ENCODE measurements at regions not wholly inside any gene's neighbourhood (a gene's known extent, or its start where the extent isn't known, plus 50 kb on each side); places are given as distances from the start of the nearest gene placed in this dataset.

GRCh38 chr20:12928755-12929401, 79.9 kb upstream of the SPTLC3 start:
- Histone ChIP-seq H3K4me1 (ENCODE audit: insufficient read depth, low read length) (peaks cover 34% of the 10 kb centered on the region), H3K36me3 (ENCODE audit: insufficient read depth, low read length) (no peaks in the 10 kb centered on the region), H2AFZ (ENCODE audit: low read depth, low read length) (peak overlapping the region; percentile 13), H3K9ac (ENCODE audit: low read length) (peak overlapping the region; percentile 54), H4K20me1 (ENCODE audit: insufficient read depth, low read length) (no peaks in the 10 kb centered on the region), H3K4me2 (ENCODE audit: low read length) (peak overlapping the region; percentile 78), H3K27me3 (ENCODE audit: insufficient read depth, low read length) (no peaks in the 10 kb centered on the region), H3K9me3 (ENCODE audit: insufficient read depth, low read depth, low read length) (no peaks in the 10 kb centered on the region), H3K4me3 (ENCODE audit: insufficient read depth, low read depth, low read length) (no peak overlapping the region), H3K27ac (ENCODE audit: low read depth, low read length) (peak overlapping the region; percentile 89), H3K79me2 (ENCODE audit: insufficient read depth, low read length) (no peaks in the 10 kb centered on the region)
- no peaks in the 10 kb centered on the region for H3K9me3 Mint-ChIP-seq (ENCODE audit: unreplicated experiment)
- peaks cover 58% of the 10 kb centered on the region for H3K4me1 Mint-ChIP-seq (ENCODE audit: low read depth, unreplicated experiment)
- H3K27ac Mint-ChIP-seq (ENCODE audit: unreplicated experiment): peak overlapping the region; percentile 81
- TF ChIP-seq EZH2 (IDR thresholded peaks at IDR 0.05; ENCODE audit: insufficient read depth, low read length) (no peak), CTCF (IDR thresholded peaks at IDR 0.05; ENCODE audit: insufficient read depth, low read depth, low read length) (no peak)
- no peaks in the 10 kb centered on the region for H3K36me3 Mint-ChIP-seq (ENCODE audit: low read depth, unreplicated experiment)
- no peaks in the 10 kb centered on the region for H3K27me3 Mint-ChIP-seq (ENCODE audit: low read depth, unreplicated experiment)
- DNase-seq (ENCODE audit: low read depth) (peak; percentile 92), FAIRE-seq (peak; percentile 95)
- no peak overlapping the region for H3K4me3 Mint-ChIP-seq (ENCODE audit: unreplicated experiment)

GRCh38 chr20:12936020-12936419, 72.8 kb upstream of the SPTLC3 start:
- DNase-seq (ENCODE audit: low read depth): no peak
- H3K36me3 Mint-ChIP-seq (ENCODE audit: low read depth, unreplicated experiment): no peaks in the 10 kb centered on the region
- no peaks in the 10 kb centered on the region for H3K9me3 ChIP-seq (ENCODE audit: insufficient read depth, low read depth, low read length)
- TF ChIP-seq CTCF (IDR thresholded peaks at IDR 0.05; ENCODE audit: insufficient read depth, low read depth, low read length): no peak
- TF ChIP-seq EZH2 (IDR thresholded peaks at IDR 0.05; ENCODE audit: insufficient read depth, low read length): no peak
- no peak overlapping the region for H3K27ac Mint-ChIP-seq (ENCODE audit: unreplicated experiment)
- H3K27ac ChIP-seq (ENCODE audit: low read depth, low read length): no peak overlapping the region
- H3K4me3 ChIP-seq (ENCODE audit: insufficient read depth, low read depth, low read length): no peak overlapping the region
- no peak overlapping the region for H3K4me3 Mint-ChIP-seq (ENCODE audit: unreplicated experiment)
- no peaks in the 10 kb centered on the region for H3K79me2 ChIP-seq (ENCODE audit: insufficient read depth, low read length)
- peaks cover 6% of the 10 kb centered on the region for H3K9me3 Mint-ChIP-seq (ENCODE audit: unreplicated experiment)
- H3K4me1 ChIP-seq (ENCODE audit: insufficient read depth, low read length): peaks cover 6% of the 10 kb centered on the region
- H3K4me2 ChIP-seq (ENCODE audit: low read length): no peak overlapping the region
- no peaks in the 10 kb centered on the region for H4K20me1 ChIP-seq (ENCODE audit: insufficient read depth, low read length)
- peaks cover 8% of the 10 kb centered on the region for H3K4me1 Mint-ChIP-seq (ENCODE audit: low read depth, unreplicated experiment)
- no peak for FAIRE-seq
- H3K27me3 ChIP-seq (ENCODE audit: insufficient read depth, low read length): no peaks in the 10 kb centered on the region
- H2AFZ ChIP-seq (ENCODE audit: low read depth, low read length): no peak overlapping the region
- no peaks in the 10 kb centered on the region for H3K36me3 ChIP-seq (ENCODE audit: insufficient read depth, low read length)
- no peak overlapping the region for H3K9ac ChIP-seq (ENCODE audit: low read length)
- H3K27me3 Mint-ChIP-seq (ENCODE audit: low read depth, unreplicated experiment): no peaks in the 10 kb centered on the region

GRCh38 chr20:12936524-12936923, 72.2 kb upstream of the SPTLC3 start:
- DNase-seq (ENCODE audit: low read depth) (no peak), FAIRE-seq (no peak)
- Histone ChIP-seq H3K79me2 (ENCODE audit: insufficient read depth, low read length) (no peaks in the 10 kb centered on the region), H3K4me2 (ENCODE audit: low read length) (peak overlapping the region; percentile 30), H3K9me3 (ENCODE audit: insufficient read depth, low read depth, low read length) (no peaks in the 10 kb centered on the region), H3K4me3 (ENCODE audit: insufficient read depth, low read depth, low read length) (no peak overlapping the region), H3K9ac (ENCODE audit: low read length) (no peak overlapping the region), H3K27ac (ENCODE audit: low read depth, low read length) (no peak overlapping the region), H3K27me3 (ENCODE audit: insufficient read depth, low read length) (no peaks in the 10 kb centered on the region), H4K20me1 (ENCODE audit: insufficient read depth, low read length) (no peaks in the 10 kb centered on the region), H2AFZ (ENCODE audit: low read depth, low read length) (no peak overlapping the region), H3K4me1 (ENCODE audit: insufficient read depth, low read length) (peaks cover 6% of the 10 kb centered on the region), H3K36me3 (ENCODE audit: insufficient read depth, low read length) (no peaks in the 10 kb centered on the region)
- Mint-ChIP-seq H3K9me3 (ENCODE audit: unreplicated experiment) (peaks cover 6% of the 10 kb centered on the region), H3K27ac (ENCODE audit: unreplicated experiment) (no peak overlapping the region), H3K4me3 (ENCODE audit: unreplicated experiment) (no peak overlapping the region), H3K36me3 (ENCODE audit: low read depth, unreplicated experiment) (no peaks in the 10 kb centered on the region), H3K27me3 (ENCODE audit: low read depth, unreplicated experiment) (no peaks in the 10 kb centered on the region), H3K4me1 (ENCODE audit: low read depth, unreplicated experiment) (peaks cover 9% of the 10 kb centered on the region)
- TF ChIP-seq CTCF (IDR thresholded peaks at IDR 0.05; ENCODE audit: insufficient read depth, low read depth, low read length) (no peak), EZH2 (IDR thresholded peaks at IDR 0.05; ENCODE audit: insufficient read depth, low read length) (no peak)
